Activated gamma-delta T cell treated with Interleukin-2 at 50 U/mL for 16 hours (primary cell): ENCODE measurements at regions not wholly inside any gene's neighbourhood (a gene's known extent, or its start where the extent isn't known, plus 50 kb on each side); places are given as distances from the start of the nearest gene placed in this dataset.

ENCODE experiments used
- DNase-seq: peaks from one replicate; pipeline ENCODE4 v3.0.0-alpha.2; 2020

- no peak for DNase-seq
These were observed 142.9 kb downstream of the RPIA start for GRCh38 chr2:88834376-88834775.

GRCh38 chr2:88834866-88835265 lies 143.4 kb downstream of the RPIA start:
- DNase-seq = no peak

GRCh38 chr2:88835726-88836125 lies 144.3 kb downstream of the RPIA start:
- no peak for DNase-seq

- no peak for DNase-seq
These were observed 144.9 kb downstream of the RPIA start for GRCh38 chr2:88836351-88836750.

GRCh38 chr2:88837511-88838160 lies 146.2 kb downstream of the RPIA start:
- no peak for DNase-seq

- no peak for DNase-seq
These were observed 146.7 kb downstream of the RPIA start for GRCh38 chr2:88838165-88838635.

- no peak for DNase-seq
These were observed 149.9 kb downstream of the RPIA start for GRCh38 chr2:88841224-88841929.

GRCh38 chr2:88842656-88843460 lies 151.4 kb downstream of the RPIA start:
- DNase-seq = no peak

GRCh38 chr2:88843651-88844050 lies 152.2 kb downstream of the RPIA start:
- DNase-seq = no peak

GRCh38 chr2:88844960-88845359 lies 153.5 kb downstream of the RPIA start:
- no peak for DNase-seq

- no peak for DNase-seq
These were observed 154.5 kb downstream of the RPIA start for GRCh38 chr2:88845772-88846661.

- DNase-seq = no peak
These were observed 161.4 kb downstream of the RPIA start for GRCh38 chr2:88852753-88853402.

GRCh38 chr2:88853403-88853790 lies 161.9 kb downstream of the RPIA start:
- no peak for DNase-seq

- DNase-seq = no peak
These were observed 163.1 kb downstream of the RPIA start for GRCh38 chr2:88854528-88854927.

GRCh38 chr2:88855620-88856408 lies 164.3 kb downstream of the RPIA start:
- no peak for DNase-seq

GRCh38 chr2:88856409-88857135 lies 165.1 kb downstream of the RPIA start:
- no peak for DNase-seq

- no peak for DNase-seq
These were observed 165.8 kb downstream of the RPIA start for GRCh38 chr2:88857274-88857741.

- no peak for DNase-seq
These were observed 166.5 kb downstream of the RPIA start for GRCh38 chr2:88857951-88858411.

- DNase-seq = no peak
These were observed 168.0 kb downstream of the RPIA start for GRCh38 chr2:88859461-88859860.

- DNase-seq = no peak
These were observed 169.1 kb downstream of the RPIA start for GRCh38 chr2:88860421-88861075.
